GM12874 (cell line): ENCODE measurements at regions not wholly inside any gene's neighbourhood (a gene's known extent, or its start where the extent isn't known, plus 50 kb on each side); places are given as distances from the start of the nearest gene placed in this dataset.

Experiments
- TF ChIP-seq, protein P1 (sequence below): IDR thresholded peaks from 2 replicates; pipeline ENCODE4 v1.5.1; 2011; ENCODE audit warnings: low read depth, mild to moderate bottlenecking, control low read depth, low read length, moderate library complexity; ENCODE audit not compliant: insufficient read depth

- TF ChIP-seq, protein P1, sequence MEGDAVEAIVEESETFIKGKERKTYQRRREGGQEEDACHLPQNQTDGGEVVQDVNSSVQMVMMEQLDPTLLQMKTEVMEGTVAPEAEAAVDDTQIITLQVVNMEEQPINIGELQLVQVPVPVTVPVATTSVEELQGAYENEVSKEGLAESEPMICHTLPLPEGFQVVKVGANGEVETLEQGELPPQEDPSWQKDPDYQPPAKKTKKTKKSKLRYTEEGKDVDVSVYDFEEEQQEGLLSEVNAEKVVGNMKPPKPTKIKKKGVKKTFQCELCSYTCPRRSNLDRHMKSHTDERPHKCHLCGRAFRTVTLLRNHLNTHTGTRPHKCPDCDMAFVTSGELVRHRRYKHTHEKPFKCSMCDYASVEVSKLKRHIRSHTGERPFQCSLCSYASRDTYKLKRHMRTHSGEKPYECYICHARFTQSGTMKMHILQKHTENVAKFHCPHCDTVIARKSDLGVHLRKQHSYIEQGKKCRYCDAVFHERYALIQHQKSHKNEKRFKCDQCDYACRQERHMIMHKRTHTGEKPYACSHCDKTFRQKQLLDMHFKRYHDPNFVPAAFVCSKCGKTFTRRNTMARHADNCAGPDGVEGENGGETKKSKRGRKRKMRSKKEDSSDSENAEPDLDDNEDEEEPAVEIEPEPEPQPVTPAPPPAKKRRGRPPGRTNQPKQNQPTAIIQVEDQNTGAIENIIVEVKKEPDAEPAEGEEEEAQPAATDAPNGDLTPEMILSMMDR = no peak
Observed at GRCh38 chr12:63025116-63025515, 90.2 kb upstream of the PPM1H start.

- TF ChIP-seq, protein P1 = no peak
Observed at GRCh38 chr12:63023926-63024325, 89.0 kb upstream of the PPM1H start.

GRCh38 chr12:63021116-63021515, 86.2 kb upstream of the PPM1H start:
- TF ChIP-seq, protein P1 = no peak

DNA sequence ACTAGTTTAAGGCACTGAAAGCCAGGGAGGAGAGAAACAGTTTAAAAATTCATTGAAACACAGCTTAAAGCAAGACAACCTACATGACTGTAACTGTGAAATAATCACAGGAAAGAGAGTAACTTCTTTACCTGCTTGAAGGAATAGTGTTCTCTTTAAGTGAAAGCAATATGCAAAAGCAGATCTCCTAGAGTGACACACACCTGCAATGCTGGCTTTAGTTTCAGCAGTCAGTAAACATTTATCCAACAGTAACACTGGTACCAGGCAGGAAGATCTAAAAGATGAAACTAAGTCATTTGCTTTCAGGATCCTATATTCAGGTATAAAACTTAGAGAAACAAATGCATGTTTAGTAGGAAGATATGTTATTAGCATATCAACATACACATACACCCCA, 85.3 kb upstream of the PPM1H start:
- TF ChIP-seq, protein P1 = no peak

GRCh38 chr12:63018273-63018672, 83.3 kb upstream of the PPM1H start:
- TF ChIP-seq, protein P1 = no peak

DNA sequence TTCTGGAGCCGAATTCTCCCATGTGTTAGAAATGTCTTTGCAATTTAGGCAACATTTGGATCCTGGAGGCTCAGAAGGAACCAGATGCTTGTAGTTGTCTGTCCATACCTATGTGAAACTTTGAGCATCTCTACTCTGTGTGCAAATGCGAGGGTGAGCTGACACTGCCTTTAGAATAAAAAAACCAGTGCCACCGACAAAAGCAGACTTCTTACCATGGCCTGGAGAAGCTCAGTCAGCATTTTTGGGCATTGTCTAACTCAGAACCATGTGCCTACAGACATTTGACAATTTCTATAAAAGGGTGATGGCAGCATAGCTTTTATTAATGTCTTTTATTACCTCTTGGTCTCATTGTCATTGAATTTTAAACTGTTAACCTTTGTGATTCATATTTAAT, 78.4 kb upstream of the PPM1H start:
- TF ChIP-seq, protein P1 = no peak

GRCh38 chr12:63010698-63011097, 75.7 kb upstream of the PPM1H start:
- TF ChIP-seq, protein P1 = no peak

- TF ChIP-seq, protein P1 = no peak
Observed at GRCh38 chr12:63008372-63008771, 73.4 kb upstream of the PPM1H start.
